GM21717 (cell line): ENCODE measurements at regions not wholly inside any gene's neighbourhood (a gene's known extent, or its start where the extent isn't known, plus 50 kb on each side); places are given as distances from the start of the nearest gene placed in this dataset.

Source experiments
- ATAC-seq: cut with Tn5 transposase; IDR thresholded peaks from one replicate; pipeline ENCODE4 v1.9.1; 2021; ENCODE audit warnings: mild to moderate bottlenecking, moderate library complexity; ENCODE audit not compliant: unreplicated experiment

- ATAC-seq: no peak
Observed at GRCh38 chr2:236793023-236794011, 223.7 kb downstream of the ACKR3 start.

- ATAC-seq: no peak
Observed at GRCh38 chr2:236794176-236794957, 224.7 kb downstream of the ACKR3 start.

- ATAC-seq: no peak
Observed at GRCh38 chr2:236795169-236795860, 225.7 kb downstream of the ACKR3 start.

- no peak for ATAC-seq
Observed at GRCh38 chr2:236795861-236796219, 226.2 kb downstream of the ACKR3 start.

- ATAC-seq: no peak
Observed at GRCh38 chr2:236796236-236796635, 226.6 kb downstream of the ACKR3 start.

- ATAC-seq: no peak
Observed at GRCh38 chr2:236797411-236797810, 227.8 kb downstream of the ACKR3 start.

- no peak for ATAC-seq
Observed at GRCh38 chr2:236798491-236798890, 228.9 kb downstream of the ACKR3 start.

- ATAC-seq: no peak
Observed at GRCh38 chr2:236799391-236800026, 229.9 kb downstream of the ACKR3 start.

GRCh38 chr2:236802862-236803261 is 233.2 kb downstream of the ACKR3 start:
- no peak for ATAC-seq

- no peak for ATAC-seq
Observed at GRCh38 chr2:236803621-236804020, 234.0 kb downstream of the ACKR3 start.

GRCh38 chr2:236805800-236806531 is 236.3 kb downstream of the ACKR3 start:
- ATAC-seq: no peak

- ATAC-seq: no peak
Observed at GRCh38 chr2:236809716-236810115, 240.1 kb downstream of the ACKR3 start.

GRCh38 chr2:236811062-236811656 is 241.5 kb downstream of the ACKR3 start:
- no peak for ATAC-seq

- no peak for ATAC-seq
Observed at GRCh38 chr2:236813766-236814165, 244.1 kb downstream of the ACKR3 start.

GRCh38 chr2:236814593-236814992 is 245.0 kb downstream of the ACKR3 start:
- no peak for ATAC-seq

GRCh38 chr2:236815746-236816145 is 246.1 kb downstream of the ACKR3 start:
- no peak for ATAC-seq

GRCh38 chr2:236816197-236817170 is 246.9 kb downstream of the ACKR3 start:
- no peak for ATAC-seq

- no peak for ATAC-seq
Observed at GRCh38 chr2:236818281-236819045, 248.8 kb downstream of the ACKR3 start.
